GM19395 (cell line): ENCODE measurements at regions not wholly inside any gene's neighbourhood (a gene's known extent, or its start where the extent isn't known, plus 50 kb on each side); places are given as distances from the start of the nearest gene placed in this dataset.

Experiments used
- ATAC-seq: cut with Tn5 transposase; IDR thresholded peaks from one replicate; pipeline ENCODE4 v1.9.1; 2021; ENCODE audit warnings: mild to moderate bottlenecking, moderate library complexity; ENCODE audit not compliant: unreplicated experiment

DNA sequence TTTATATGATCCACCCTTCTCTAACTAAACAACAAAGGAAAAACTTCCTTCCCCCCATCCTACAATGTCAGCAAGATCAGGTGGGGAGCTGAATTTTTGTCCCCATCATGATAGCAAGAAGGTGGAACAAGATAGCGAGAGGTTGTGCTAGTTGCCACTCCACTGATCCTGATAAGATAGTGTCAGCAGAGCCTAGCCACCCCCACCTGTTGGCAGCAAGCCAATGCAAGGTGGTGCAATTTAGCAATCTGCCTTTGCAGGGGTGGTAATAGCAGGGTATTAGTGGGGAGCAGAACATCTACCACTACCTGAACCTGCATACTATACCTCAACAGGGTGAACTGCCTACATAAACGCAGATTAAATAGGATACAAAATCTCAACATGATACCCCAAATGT is 80.2 kb upstream of the MAMLD1 start:
- ATAC-seq, result no peak

DNA sequence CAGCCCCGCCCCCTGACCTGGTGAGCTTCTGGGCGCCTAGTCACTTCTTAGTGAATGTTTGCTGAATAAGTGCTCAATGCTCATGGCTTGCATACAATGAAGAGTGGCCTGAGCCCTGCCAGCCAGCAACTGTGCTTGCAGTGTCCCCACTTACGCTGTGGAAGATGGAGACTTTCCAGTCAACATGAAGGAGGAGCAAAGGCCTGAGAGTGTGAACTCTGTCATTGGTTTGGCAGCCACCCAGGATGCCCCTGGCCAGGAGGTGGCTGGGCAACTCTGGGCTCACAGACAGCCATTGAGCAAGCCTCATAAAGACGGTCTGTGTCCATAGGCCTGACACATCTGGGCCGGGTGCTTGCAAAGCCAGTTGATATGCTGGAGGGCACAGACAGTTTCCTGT is 72.1 kb upstream of the MAMLD1 start:
- ATAC-seq, result no peak

DNA sequence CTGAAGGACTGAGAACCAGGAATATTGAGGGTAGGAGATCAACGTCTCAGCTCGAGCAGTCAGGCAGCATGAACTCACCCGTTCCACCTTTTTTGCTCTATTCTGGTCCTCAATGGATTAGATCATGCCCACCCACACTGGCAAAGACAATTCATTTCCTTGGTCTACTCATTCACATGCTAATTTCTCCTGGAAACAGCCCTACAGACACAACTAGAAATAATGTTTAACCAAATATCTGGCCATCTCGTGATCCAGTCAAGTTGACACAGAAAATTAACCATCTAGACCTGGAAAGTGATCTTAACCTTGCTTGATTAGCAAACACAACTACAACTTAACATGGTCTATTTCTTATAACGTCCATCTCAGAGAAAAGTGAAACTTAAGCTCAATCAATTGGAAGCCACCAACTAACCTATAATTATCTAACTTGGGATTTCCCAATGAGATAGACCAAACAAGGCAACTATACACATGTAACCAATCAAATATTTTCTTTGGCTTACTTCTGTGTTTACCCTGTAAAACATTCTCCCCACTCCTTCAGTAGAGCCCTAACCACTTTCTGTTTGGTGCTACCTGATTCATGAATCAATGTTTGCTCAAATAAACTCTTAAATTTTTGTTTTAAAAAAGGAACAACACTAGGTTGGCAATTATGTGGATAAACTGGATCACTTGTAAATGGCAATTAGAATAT is 69.7 kb upstream of the MAMLD1 start:
- no peak for ATAC-seq

DNA sequence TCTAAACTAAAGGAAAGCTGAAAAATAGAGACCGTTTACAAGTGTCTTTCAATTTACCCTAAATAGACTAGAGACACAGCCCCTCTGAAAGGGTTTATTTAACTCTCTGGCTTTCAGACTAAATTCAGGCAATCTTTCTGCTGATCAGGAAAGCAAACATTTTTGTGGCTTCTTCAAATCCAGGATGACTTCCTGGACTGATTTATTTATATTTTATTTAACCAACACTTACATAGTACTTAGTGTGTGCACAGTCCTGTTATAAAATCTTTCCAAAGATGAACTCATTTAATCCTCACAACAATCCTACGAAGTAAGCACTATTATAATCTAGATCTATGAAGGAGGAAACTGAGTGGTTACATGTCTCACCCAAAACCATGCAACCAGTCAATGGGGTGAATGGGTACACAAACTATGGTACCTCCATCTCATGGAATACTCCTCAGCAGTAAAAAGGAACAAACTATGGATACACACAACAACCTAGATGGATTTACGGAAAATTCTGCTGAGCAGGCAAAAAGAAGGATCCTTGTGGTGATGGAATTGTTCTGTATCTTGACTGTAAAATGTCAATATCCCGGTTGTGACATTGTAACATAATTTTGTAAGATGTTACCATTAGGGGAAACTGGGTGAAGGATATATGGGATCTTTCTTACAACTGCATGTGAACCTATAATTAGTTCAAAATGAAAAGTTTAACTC is 64.1 kb upstream of the MAMLD1 start:
- ATAC-seq, result no peak

GRCh38 chrX:150299579-150299978 is 63.5 kb upstream of the MAMLD1 start:
- ATAC-seq, result no peak

GRCh38 chrX:150303386-150304097 is 59.6 kb upstream of the MAMLD1 start:
- ATAC-seq, result no peak

GRCh38 chrX:150306002-150306401 is 57.1 kb upstream of the MAMLD1 start:
- ATAC-seq, result no peak

DNA sequence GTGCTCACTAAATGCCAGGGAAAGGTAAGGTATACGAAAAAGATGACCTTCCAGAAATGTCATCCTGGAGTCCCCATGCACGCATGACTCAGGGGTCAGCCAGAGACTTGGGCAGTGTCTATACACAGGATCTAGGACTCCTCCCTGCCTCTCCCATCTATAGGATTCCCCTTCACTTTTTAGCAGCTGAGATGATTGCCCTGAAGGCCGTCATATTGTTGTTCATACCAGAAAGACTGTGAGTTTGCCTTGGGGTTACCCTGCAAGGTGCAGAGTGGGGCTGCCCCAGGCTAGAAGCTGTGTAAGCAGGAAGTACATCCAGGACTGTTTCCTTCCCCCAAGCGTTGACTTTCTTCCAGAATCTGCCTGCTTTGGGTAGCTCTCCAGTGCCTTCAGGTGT is 55.1 kb upstream of the MAMLD1 start:
- ATAC-seq, result no peak

GRCh38 chrX:150308532-150309157 is 54.5 kb upstream of the MAMLD1 start:
- no peak for ATAC-seq

DNA sequence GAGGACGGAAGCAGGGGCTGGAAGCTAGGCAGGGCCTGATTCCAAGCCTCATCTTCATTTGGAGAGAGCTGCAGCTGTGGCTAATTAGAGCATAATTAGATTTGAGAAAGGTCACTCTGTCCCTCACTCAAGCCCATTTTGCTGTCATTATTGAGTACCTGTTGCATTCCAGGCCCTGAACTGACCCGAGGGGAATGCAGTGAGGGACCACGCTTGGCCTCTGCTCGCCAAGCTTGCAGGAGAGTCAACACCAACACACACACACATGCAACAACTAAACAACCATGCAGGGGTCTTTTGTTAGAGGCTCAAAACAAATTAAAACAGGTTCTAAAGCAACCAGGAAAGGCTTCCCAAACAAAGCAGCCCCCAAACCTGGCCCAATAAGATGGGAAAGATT is 52.7 kb upstream of the MAMLD1 start:
- ATAC-seq, result no peak

- ATAC-seq, result no peak
Measured at GRCh38 chrX:150310881-150311280, 52.2 kb upstream of the MAMLD1 start.

DNA sequence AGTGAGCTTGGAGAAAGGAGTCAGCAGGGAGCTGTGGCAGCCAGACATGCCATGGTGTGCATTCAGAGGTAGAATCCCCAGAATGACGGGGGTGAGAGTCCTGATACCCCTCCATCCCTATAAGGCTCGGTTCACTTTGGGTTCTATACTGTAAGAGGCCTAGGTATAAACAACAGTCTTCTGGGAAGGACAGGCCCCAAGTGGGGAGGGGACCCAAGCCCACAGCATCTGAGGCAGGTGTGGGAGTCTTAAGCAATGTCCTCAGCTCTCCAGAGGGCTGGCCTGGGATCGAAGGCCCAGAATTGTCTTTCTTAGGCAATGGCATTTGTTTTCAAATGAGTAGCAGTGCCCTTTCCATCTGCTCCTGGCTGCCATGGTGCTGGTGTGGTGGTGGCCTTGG is 50.2 kb upstream of the MAMLD1 start:
- ATAC-seq, result no peak
